HG03060 (cell line): ENCODE measurements at regions not wholly inside any gene's neighbourhood (a gene's known extent, or its start where the extent isn't known, plus 50 kb on each side); places are given as distances from the start of the nearest gene placed in this dataset.
"Not testable (repeated sequence)": the region's sequence is repeated elsewhere in the genome, so short reads cannot be mapped to it uniquely, and the experiment has no call there.

Source experiments
- ATAC-seq: cut with Tn5 transposase; IDR thresholded peaks from one replicate; pipeline ENCODE4 v1.9.1; 2021; ENCODE audit warnings: low read depth, moderate number of reproducible peaks; ENCODE audit not compliant: unreplicated experiment

- ATAC-seq: no peak
Measured at GRCh38 chr2:8346706-8347430, 335.0 kb upstream of the ID2 start.

GRCh38 chr2:8348911-8349310, 332.9 kb upstream of the ID2 start:
- ATAC-seq: not testable (repeated sequence)

GRCh38 chr2:8352296-8352695, 329.6 kb upstream of the ID2 start:
- no peak for ATAC-seq

- no peak for ATAC-seq
Measured at GRCh38 chr2:8352989-8353388, 328.9 kb upstream of the ID2 start.

- no peak for ATAC-seq
Measured at GRCh38 chr2:8355102-8355859, 326.6 kb upstream of the ID2 start.

GRCh38 chr2:8357738-8358518, 323.9 kb upstream of the ID2 start:
- ATAC-seq: no peak

- ATAC-seq: no peak
Measured at GRCh38 chr2:8361930-8362329, 319.9 kb upstream of the ID2 start.

GRCh38 chr2:8363161-8363560, 318.7 kb upstream of the ID2 start:
- no peak for ATAC-seq

- no peak for ATAC-seq
Measured at GRCh38 chr2:8364668-8365067, 317.2 kb upstream of the ID2 start.

GRCh38 chr2:8365331-8365910, 316.4 kb upstream of the ID2 start:
- no peak for ATAC-seq

GRCh38 chr2:8367833-8368232, 314.0 kb upstream of the ID2 start:
- ATAC-seq: no peak

- no peak for ATAC-seq
Measured at GRCh38 chr2:8368463-8368862, 313.4 kb upstream of the ID2 start.

GRCh38 chr2:8369522-8369921, 312.3 kb upstream of the ID2 start:
- no peak for ATAC-seq

GRCh38 chr2:8370258-8370802, 311.5 kb upstream of the ID2 start:
- no peak for ATAC-seq

GRCh38 chr2:8371653-8372052, 310.2 kb upstream of the ID2 start:
- no peak for ATAC-seq

- ATAC-seq: no peak
Measured at GRCh38 chr2:8374782-8375181, 307.1 kb upstream of the ID2 start.

GRCh38 chr2:8376603-8377410, 305.0 kb upstream of the ID2 start:
- no peak for ATAC-seq

- no peak for ATAC-seq
Measured at GRCh38 chr2:8378016-8378810, 303.6 kb upstream of the ID2 start.

- ATAC-seq: no peak
Measured at GRCh38 chr2:8379128-8379527, 302.7 kb upstream of the ID2 start.
